ENCODE measurements at regions not wholly inside any gene's neighbourhood (a gene's known extent, or its start where the extent isn't known, plus 50 kb on each side); places are given as distances from the start of the nearest gene placed in this dataset.

DNA sequence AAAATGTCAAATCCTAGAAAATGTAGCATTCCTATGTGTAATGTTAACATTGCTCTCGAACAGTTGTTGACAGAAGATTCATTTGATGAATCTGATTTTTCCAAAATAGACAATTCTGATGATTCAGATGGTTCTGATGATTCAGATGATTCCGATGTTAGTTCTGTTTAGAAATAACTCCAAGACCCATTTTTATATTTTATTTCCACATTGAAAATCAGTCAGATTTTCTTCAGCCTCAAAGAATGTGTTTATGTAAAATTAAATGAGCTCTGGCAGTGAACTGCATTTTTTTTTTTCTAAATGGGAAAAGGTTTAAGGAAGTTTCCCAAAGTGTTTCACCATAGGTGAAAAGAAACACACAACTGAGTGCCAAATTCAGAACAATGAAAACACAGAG lies 136.5 kb downstream of the TSEN15 start:
- no peak for TF ChIP-seq POLR2A (IDR thresholded peaks at IDR 0.05)
- TF ChIP-seq, protein P1, sequence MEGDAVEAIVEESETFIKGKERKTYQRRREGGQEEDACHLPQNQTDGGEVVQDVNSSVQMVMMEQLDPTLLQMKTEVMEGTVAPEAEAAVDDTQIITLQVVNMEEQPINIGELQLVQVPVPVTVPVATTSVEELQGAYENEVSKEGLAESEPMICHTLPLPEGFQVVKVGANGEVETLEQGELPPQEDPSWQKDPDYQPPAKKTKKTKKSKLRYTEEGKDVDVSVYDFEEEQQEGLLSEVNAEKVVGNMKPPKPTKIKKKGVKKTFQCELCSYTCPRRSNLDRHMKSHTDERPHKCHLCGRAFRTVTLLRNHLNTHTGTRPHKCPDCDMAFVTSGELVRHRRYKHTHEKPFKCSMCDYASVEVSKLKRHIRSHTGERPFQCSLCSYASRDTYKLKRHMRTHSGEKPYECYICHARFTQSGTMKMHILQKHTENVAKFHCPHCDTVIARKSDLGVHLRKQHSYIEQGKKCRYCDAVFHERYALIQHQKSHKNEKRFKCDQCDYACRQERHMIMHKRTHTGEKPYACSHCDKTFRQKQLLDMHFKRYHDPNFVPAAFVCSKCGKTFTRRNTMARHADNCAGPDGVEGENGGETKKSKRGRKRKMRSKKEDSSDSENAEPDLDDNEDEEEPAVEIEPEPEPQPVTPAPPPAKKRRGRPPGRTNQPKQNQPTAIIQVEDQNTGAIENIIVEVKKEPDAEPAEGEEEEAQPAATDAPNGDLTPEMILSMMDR (IDR thresholded peaks at IDR 0.05) = no peak

Measured in heart left ventricle (tissue), 13 donors.